Germinal center (tissue), 1 donor: ENCODE measurements at regions not wholly inside any gene's neighbourhood (a gene's known extent, or its start where the extent isn't known, plus 50 kb on each side); places are given as distances from the start of the nearest gene placed in this dataset.
"Not testable (repeated sequence)": the region's sequence is repeated elsewhere in the genome, so short reads cannot be mapped to it uniquely, and the experiment has no call there.

ENCODE experiments used
- DNase-seq: peaks from one replicate; pipeline ENCODE4 v3.0.0; 2012; ENCODE audit warnings: mixed read lengths, low spot score

DNA sequence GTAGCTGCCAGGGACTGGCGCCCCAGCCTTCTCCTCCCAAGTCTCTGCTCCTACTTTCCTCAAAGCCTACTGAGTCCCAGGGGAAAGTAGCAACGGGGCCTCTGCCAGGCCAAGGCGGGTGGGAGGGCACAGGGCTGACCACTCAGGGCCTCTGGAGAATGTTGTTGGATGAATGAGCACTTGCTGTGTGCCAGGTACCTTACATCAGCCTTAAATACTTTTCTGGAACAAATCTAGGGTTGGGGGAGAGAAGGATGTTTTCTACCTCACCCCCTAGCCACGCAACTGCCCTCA, 119.3 kb upstream of the ZBTB40 start:
- DNase-seq, result no peak

DNA sequence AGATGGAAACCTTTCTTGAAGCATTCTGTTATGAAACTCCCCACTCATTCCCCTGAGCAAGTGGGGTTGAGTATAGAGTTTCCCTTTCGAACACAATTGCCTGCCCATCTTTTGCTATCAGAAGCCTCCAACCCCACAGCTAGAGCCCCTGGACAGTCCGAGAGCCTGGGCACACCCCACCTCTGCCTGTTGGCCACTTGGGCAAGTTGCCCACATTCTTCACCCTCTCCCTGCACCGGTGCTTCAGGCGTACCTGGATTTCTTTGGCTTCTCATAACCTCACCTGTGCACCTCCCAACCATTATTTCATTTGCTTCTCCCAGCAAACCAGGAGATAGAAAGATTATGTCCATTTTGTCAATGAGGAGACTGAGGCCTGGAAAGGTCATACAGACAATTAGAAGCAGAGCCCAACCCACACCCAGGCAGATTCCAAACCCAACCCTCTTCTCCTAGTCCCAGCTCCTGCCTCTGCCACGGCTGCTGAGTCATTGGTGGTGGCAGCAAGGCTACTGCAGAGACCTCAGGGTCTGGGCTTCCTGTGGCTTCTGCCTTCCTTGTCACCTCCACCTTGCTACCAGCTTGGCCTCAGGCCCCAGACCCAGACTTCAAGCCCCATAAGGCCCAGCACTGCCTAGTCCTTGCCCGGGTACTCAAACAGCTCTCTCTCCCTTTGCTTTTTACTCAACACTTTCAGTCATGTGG, 118.7 kb upstream of the ZBTB40 start:
- DNase-seq, result no peak

DNA sequence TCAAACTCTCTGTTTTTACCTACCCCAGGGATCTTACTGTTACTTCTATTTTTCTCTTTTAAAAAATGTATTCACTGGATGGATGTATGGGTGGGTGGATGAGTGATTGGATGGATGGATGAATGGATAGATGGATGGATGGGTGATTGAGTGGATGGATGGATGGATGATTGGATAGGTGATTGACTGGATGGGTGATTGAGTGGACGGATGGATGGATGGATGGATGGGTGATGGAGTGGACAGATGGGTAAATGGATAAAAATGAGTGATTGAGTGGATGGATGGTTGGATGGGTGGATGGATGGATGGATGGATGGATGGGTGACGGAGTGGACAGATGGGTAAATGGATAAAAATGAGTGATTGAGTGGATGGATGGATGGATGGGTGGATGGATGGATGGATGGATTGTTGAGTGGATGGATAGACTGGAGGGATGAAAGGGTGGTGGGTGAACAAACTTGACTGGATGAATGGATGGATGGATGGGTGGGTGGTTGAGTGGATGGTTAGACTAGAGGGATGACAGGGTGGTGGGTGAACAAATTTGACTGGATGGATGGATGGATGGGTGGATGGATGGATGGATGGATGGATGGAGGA, 118.0 kb upstream of the ZBTB40 start:
- DNase-seq, result no peak

DNA sequence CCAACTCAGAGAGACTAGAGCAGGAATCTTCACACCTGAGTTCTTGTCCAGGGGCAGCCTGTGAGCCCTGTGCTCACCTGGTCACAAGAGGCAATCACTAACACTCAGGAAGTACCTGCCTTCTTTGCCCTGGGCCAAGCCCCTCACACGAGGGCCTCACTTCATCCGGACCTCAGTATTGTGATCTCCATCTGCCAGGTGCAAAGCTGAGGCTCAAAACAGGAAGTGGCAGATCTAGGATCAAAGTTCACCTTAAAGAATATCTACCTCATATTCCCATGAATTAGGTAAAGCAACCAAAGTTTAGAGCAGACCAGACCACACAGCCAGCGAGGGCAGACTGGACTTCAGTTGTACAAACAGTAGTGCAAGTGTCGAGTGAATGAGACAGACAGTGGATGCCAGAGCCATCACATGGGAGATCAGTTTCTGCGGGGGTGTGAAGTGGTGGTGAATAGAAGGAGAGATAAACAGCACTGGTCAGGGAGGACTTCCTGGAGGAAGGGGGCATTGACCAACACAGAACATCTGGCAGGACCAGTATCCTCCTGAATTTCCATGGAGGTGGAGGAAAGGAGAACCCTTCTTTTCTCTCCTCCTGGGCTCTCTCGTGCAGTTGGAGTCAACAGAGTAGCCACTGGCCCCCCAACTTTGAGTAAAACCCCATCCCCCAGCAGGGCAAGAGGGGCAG, 116.6 kb upstream of the ZBTB40 start:
- DNase-seq, result no peak

DNA sequence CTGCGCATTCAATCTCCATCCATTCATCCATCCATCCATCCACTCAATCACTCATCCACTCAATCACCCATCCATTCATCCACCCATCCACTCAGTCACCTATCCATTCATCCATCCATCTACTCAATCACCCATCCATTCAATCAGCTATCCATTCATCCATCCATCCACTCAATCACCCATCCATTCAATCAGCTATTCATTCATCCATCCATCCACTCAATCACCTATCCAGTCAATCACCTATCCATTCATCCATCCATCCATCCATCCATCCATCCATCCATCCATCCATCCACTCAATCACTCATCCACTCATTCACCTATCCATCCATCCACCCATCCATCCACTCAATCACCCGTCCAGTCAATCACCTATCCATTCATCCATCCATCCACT, 115.4 kb upstream of the ZBTB40 start:
- not testable (repeated sequence) for DNase-seq

DNA sequence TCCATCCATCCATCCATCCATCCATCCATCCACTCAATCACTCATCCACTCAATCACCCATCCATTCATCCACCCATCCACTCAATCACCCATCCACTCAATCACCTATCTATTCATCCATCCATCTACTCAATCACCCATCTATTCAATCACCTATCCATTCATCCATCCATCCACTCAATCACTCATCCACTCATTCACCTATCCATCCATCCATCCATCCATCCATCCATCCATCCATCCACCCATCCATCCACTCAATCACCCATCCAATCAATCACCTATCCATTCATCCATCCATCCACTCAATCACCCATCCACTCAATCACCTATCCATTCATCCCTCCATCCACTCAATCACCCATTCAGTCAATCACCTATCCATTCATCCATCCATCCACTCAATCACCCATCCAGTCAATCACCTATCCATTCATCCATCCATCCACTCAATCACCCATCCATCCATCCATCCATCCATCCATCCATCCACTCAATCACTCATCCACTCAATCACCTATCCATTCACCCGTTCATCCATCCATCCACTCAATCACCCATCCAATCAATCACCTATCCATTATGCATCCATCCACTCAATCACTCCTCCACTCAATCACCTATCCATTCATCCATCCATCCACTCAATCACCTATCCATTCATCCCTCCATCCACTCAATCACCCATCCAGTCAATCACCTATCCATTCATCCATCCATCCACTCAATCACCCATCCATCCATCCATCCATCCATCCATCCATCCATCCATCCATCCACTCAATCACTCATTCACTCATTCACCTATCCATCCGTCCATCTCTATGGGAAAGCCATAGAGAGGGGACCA, 114.7 kb upstream of the ZBTB40 start:
- DNase-seq, result not testable (repeated sequence)

DNA sequence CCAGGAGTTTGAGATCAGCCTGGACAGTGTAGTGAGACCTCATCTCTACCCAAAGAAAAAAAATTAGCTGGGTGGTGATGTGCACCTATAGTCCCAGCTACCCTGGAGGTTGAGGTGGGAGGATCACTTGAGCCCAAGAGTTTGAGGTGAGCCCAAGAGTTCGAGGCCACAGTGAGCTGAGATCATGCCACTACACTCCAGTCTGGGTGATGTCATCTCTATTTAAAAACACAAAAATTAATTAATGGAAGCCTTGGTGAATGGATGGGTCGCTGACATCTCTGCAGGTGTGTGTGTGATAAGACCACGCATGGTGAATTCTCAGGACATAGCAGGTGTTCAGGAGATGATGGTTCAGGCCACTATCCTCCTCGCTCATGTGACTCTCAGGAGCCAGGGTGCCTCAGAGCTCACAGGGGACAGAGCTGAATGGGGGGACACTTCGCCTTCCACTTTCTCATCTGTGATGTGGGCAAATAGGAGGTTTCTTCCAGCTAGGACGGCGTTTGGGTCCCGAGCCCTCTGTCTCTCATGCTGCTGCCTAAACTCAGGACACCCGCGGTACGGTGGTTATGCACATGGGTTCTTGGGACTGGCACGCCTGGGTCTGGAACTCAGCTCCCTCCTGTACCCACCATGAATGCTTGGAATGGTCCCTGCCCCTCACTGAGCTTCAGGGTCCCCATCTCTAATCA, 113.4 kb upstream of the ZBTB40 start:
- no peak for DNase-seq

DNA sequence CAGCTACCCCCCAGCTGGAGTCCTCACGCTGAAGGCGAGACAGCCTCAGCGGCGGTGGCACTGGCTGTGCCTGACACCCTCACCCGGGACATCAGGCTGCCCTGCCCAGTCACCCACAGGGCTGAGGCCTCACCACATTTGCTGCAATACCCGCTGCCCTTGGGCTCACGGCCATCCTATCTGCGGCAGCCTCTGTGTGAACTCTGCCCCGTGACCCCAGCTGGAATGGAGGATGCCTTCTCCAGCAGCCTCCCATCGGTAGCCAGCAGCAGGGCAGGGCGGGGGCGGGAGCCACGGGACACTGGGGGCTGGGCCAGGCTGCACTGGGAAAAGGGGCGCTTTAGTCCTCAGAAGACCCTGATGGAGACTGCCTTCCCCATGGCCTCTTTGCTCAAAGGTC, 112.4 kb upstream of the ZBTB40 start:
- DNase-seq, result no peak

DNA sequence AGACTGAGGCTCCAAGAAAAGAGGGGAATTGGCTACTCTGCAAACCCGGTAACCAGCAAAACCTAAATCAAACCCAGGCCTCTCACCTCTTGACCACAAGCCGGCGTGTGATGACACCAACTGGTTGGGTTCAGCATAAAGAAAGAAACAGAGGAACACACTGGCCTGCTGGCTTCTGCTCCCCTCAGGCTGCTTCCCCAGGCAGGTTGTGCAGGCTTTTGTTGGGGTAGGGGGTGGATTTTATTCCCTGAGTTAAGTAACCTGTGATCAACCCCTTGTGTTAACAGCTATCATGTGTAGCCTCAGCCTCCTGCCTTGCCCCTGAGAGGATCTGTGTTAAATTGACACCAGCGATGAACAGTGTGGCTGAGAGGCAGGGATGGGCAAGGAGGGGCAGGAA, 111.6 kb upstream of the ZBTB40 start:
- no peak for DNase-seq

DNA sequence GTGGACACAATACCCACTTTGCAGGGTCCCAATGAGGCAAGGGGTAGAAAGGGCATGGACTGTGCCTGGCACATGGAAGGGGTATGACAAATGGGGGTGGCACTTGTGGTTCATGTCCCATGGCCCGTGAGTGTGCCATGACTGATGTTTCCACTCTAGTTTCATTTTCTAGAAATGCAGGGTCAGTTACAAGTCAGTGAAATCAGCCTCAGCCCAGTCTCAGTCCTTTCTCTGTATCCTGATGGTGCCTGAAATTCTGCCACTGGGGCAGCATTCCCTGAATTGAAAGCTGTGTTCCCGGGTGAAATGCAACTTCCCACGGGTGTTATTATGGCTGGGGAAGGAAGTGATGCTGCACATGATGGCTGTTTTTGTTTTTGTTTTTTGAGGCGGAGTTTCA, 110.8 kb upstream of the ZBTB40 start:
- DNase-seq, result no peak

DNA sequence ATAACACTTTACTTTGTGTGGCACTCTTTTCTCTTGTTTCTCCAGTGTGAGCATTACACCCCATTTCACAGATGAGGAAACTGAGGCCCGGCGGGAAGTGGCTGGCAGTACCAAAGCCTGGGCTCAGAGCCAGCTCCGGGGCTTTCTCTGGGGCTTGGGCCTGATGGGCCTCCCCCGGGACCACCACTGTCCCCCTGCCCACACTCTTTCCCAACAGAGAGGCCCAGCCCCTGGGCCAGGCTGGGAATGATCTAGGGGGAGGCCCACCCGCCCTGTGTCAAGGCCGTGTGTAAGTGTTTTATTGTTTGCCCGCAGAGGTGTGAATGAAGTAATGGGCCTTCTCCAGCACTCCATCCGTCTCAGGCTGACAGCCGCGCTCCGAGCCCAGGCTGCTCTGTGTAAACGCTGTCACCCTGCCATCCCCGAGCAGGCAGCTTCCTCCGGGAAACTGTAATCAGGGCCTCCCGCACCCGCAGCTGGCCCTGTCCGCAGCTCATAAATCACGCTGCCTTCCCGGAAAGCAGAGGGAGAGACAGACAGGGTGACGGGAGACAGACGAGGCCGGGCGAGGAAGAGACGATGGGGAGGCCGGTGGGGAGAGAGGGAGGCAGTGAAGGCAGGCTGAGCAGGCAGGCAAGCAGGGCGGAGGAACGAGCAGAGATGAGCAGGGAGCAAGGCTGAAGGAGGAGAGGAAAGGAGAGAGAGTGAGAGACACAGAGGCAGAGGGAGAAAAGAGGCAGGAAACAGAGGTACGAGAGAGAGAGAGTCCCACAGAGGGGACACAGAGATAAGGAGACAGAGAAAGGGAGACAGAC, 109.7 kb upstream of the ZBTB40 start:
- DNase-seq, result no peak

DNA sequence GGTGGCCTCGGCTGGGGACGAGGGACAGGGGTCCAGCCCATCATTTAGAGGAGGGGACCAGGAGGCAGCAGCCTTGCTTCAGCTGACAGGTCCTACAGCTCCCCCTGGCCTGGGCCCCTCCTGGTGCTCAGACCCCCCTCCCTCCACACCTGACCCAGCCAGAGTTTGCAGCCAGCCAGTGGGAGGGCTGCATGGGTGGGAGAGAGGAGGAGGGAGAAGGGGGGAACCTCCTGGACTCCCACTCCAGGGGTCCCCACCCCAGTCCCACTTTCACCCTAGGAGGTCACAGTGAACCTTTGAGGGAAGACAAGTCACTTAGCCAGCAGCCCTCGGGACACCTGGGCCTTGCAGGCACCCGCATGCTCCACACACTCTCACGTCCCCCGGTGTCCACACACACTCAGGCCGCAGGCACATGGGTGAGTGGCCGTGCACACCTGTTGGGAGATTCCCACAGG, 108.9 kb upstream of the ZBTB40 start:
- DNase-seq, result no peak

DNA sequence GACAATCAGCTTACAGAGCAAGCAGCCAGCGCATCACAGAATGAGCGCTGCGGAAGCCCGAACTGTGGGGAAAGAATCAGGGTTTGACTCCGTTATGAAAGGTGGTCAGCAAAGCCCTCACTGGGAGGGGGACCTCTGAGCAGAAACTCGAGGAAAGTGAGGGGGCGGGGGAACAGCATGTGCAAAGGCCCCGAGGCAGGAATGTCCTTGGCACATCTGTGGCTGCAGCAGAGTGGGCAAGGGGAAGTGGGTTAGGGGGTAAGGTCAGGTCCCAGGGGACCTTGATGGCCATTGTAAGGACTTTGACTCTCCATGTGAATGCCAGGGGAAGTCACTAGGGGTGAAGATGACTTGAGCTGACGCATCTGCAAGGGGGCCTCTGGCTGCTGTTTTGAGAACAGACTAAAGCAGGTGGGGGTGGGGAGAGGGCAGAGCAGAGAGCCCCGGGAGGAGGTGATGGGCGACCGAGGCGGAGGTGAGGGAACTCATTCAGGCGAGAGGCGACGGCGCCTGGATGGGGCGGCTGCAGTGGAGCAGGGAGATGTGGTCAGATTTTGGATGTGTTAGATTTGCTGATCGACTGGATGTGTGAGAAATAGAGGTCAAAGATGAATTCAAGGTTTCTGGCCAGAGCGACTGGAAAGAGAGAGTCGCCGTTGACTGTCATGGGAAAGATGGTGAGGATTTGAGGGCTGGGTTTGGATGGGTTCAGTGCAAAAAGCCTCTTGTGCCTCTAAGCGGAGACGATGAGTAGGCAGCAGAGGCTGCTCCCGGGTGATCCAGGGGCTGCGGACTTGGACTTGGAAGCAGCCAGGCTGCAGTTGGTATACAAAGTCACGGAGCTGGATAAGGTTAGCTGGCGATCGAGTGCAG, 108.0 kb upstream of the ZBTB40 start:
- DNase-seq, result no peak

DNA sequence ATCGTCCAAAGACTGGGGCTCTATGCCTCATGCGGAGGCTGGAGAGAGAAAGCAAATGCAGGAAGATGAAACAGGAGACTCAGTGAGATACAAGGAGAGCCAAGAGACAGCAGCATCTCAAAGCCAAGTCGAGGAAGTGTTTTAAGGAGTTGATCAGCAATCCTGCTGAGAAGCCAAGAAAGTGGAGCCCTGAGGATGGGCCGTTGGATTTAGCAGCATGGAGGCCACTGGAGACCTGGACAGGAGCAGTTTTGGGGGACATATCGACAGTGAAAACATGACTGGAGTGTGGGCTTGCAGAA, 107.4 kb upstream of the ZBTB40 start:
- DNase-seq, result no peak

DNA sequence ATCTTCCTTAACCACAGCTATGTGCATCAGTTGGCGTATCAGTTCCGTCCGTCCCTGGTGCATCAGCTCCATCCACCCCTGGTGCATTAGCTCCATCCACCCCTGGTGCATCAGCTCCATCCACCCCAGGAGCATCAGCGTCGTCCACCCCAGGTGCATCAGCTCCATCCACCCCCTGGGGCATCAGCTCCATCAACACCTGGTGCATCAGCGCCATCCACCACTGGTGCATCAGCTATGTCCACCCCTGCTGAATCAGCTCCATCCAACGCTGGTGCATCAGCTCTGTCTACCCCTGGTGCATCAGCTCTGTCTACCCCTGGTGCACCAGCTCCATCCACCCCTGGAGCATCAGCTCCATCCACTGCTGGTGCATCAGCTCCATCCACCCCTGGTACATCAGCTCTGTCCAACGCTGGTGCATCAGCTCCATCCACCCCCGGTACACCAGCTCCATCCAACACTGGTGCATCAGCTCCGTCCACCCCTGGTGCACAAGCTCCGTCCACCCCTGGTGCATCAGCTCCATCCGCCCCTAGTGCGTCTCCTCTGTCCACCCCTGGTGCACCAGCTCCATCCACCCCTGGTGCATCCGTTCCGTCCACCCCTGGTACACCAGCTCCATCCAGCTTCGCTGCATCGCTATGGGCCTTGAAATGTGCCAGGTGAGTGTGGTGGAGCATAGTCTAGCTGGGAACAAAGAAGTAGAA, 106.6 kb upstream of the ZBTB40 start:
- DNase-seq, result no peak

DNA sequence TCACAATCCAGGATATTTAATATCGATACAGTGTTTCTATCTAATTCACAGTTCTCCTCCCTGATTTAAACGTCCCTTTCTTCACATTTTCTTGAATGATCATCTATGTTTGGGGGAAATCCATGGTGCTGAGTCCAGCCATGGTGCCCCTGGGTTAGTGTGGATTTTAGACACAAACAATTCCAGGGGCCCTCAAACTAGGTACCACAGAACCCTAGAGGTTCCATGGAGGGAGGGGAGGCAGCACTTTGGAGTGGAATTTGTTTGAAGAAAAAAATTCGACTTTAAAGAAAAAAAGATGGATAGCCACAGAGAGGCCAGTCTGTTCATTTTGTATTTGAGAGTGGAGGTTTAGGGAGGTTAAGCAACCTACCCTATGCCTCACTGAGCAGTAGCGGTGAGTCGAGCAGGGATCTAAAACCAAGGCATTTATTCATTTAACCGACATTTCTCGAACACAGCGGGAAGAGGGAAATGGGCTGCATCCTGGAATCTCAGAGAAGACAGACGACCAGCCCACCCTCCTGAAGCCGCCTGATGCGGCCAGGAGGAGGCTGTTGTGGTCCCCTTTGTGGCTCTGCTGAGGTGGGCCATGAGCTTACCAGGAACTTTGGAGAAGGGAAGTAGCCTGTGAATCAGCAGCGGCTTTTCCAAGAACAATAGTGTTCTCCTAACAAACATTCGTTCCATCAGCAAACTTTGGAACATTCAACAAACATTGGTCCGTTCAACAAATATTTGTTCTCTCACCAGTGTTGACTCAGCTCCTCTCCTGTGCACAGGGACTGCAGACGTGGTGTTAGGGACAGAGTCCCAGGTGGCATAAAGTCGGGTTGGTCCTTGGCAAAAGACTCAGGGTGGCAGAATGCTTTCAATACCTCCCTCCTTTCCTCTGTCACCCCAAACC, 103.5 kb upstream of the ZBTB40 start:
- no peak for DNase-seq

DNA sequence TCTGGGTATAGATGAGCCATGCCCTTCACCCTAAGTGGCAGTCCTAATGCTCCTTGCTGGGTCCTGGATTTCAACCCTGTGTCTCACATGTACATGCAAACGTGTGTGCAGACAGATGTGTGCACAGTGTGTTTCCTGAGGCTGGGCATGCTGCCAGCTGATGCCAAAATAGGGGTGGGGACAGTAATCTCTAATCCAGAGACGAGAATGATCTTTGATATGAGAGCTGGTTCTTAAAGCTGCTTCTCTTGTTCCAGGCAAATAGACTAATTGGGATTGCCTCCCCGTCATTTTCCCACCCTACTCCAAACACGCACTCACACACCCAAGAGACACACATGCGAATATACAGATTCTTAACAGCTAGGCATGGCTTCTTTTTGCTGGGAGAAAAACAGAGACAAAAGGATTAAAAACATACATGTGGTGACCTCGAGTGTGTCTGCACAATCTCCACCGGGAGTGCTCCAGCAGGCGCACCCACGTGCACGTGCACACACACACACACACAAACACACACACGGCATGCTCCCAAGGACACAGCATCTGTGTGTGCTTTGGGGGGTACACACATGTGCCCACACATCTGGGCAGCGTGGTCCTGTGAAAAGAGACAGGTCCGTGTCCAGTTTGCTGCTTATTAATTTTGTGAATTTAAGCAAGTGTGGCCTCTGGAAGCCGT, 102.1 kb upstream of the ZBTB40 start:
- no peak for DNase-seq
